Esophagus squamous epithelium (tissue), 4 donors: ENCODE measurements at regions not wholly inside any gene's neighbourhood (a gene's known extent, or its start where the extent isn't known, plus 50 kb on each side); places are given as distances from the start of the nearest gene placed in this dataset.

ENCODE experiments used
- POLR2A ChIP-seq, 4 donors: fragments of 450-650 bp; IDR thresholded peaks; one replicate each; pipeline ENCODE4 v1.6.1; 2017; ENCODE audit warnings: antibody characterized with exemption in 4 of 4, mild to moderate bottlenecking in 4 of 4, moderate library complexity in 3 of 4
- TF ChIP-seq, protein P1 (sequence below), 6 experiments: fragments of 450-650 bp in 4 of 6; fragments of 200-600 bp in 2 of 6; sonication (generic) in 2 of 6; IDR thresholded peaks; one replicate each; pipeline ENCODE4 v1.5.1; 2016 to 2019; ENCODE audit warnings: antibody characterized with exemption in 6 of 6, mild to moderate bottlenecking in 4 of 6, moderate library complexity in 4 of 6

DNA sequence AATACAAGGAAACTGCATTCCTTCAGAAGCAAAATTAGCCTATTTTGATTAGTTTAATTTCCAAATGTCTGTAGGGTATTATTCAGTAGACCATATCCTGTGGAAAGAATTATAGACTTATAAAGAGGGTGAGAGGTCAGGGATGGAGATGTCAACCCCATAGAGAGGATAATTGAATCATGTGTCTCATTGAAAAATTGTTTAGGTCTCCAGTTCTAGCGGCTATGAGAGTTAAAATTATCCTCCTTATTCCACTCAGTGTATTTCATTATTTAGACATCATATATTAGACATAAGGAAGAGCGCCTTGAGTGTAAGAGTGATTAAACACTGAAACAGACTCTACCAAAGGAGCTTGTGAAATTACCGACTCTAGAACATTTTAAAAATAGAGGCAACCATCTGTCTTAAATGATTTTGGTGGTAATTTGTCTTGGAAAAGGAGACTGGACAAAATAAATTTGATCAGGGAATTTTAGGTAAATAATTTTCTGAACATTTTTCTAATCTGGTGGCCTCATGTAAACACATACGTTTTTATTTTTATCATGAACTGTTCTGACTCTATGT, 654.4 kb upstream of the TENM3 start:
- TF ChIP-seq POLR2A (IDR thresholded peaks at IDR 0.05): no peak
- TF ChIP-seq, protein P1, sequence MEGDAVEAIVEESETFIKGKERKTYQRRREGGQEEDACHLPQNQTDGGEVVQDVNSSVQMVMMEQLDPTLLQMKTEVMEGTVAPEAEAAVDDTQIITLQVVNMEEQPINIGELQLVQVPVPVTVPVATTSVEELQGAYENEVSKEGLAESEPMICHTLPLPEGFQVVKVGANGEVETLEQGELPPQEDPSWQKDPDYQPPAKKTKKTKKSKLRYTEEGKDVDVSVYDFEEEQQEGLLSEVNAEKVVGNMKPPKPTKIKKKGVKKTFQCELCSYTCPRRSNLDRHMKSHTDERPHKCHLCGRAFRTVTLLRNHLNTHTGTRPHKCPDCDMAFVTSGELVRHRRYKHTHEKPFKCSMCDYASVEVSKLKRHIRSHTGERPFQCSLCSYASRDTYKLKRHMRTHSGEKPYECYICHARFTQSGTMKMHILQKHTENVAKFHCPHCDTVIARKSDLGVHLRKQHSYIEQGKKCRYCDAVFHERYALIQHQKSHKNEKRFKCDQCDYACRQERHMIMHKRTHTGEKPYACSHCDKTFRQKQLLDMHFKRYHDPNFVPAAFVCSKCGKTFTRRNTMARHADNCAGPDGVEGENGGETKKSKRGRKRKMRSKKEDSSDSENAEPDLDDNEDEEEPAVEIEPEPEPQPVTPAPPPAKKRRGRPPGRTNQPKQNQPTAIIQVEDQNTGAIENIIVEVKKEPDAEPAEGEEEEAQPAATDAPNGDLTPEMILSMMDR (IDR thresholded peaks at IDR 0.05): no peak
